ENCODE measurements at regions not wholly inside any gene's neighbourhood (a gene's known extent, or its start where the extent isn't known, plus 50 kb on each side); places are given as distances from the start of the nearest gene placed in this dataset.

DNA sequence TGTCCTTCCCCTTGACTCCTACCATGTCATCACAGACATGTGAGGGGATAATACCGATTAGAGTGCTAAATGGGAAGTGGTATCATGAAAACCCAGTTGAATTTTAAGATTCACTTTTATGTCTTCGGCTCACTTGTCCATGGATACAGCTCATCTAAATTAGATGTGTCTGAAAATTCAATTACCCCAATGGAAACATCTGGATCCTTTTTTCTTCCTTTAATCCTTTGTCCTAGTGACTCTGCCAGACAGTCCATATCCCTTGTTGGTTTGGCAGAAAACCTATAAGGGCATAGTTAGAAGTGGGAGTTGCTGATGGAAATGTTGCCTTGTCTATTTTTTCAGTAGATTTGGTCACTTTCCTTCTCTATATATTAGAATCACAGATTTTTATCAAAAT, 271.9 kb downstream of the MTERF1 start:
- TF ChIP-seq POLR2A (IDR thresholded peaks at IDR 0.05): no peak
- TF ChIP-seq, protein P1, sequence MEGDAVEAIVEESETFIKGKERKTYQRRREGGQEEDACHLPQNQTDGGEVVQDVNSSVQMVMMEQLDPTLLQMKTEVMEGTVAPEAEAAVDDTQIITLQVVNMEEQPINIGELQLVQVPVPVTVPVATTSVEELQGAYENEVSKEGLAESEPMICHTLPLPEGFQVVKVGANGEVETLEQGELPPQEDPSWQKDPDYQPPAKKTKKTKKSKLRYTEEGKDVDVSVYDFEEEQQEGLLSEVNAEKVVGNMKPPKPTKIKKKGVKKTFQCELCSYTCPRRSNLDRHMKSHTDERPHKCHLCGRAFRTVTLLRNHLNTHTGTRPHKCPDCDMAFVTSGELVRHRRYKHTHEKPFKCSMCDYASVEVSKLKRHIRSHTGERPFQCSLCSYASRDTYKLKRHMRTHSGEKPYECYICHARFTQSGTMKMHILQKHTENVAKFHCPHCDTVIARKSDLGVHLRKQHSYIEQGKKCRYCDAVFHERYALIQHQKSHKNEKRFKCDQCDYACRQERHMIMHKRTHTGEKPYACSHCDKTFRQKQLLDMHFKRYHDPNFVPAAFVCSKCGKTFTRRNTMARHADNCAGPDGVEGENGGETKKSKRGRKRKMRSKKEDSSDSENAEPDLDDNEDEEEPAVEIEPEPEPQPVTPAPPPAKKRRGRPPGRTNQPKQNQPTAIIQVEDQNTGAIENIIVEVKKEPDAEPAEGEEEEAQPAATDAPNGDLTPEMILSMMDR (IDR thresholded peaks at IDR 0.05): no peak
